Left colon (tissue), 2 donors: ENCODE measurements at regions not wholly inside any gene's neighbourhood (a gene's known extent, or its start where the extent isn't known, plus 50 kb on each side); places are given as distances from the start of the nearest gene placed in this dataset.
A peak's percentile ranks its signal among the peaks of the same experiment; 100 is the strongest.
"Not testable (repeated sequence)": the region's sequence is repeated elsewhere in the genome, so short reads cannot be mapped to it uniquely, and the experiment has no call there.

Source experiments
- ATAC-seq: fragments of 200-7000 bp; cut with Tn5 transposase; one replicate; pipeline ENCODE4 v1.9.1; 2020; ENCODE audit warnings: mild to moderate bottlenecking, moderate library complexity
- DNase-seq, 2 donors: peaks; one replicate each; pipeline ENCODE4 v3.0.0-alpha.2; 2020
- intact Hi-C, 2 donors: fragments of 100-400 bp; cut with DNase I in 1 of 2; cut with micrococcal nuclease in 1 of 2; formaldehyde crosslinking; loops; one replicate each; pipeline versions ENCODE4 v1.11.2 to v1.14.0; 2022; cut with DNase I, micrococcal nuclease
- donor health status: DM: no; HTN: no; CAD: no.
- donor health status: DM: yes; HTN: yes; CAD: no.

GRCh38 chr10:28429045-28429444, 103.9 kb upstream of the WAC start:
- ATAC-seq = peak; percentile 40
- DNase-seq = no peak
- intact Hi-C loops = no loop called here

GRCh38 chr10:28429573-28430216, 103.2 kb upstream of the WAC start:
- intact Hi-C loops = loop anchor here in 1 of 2 donors (10.0 kb wide), 1 partner anchor 195 kb away; no protein-coding TSS in a partner anchor
- ATAC-seq (no peak), DNase-seq (no peak)

GRCh38 chr10:28431139-28431538, 101.8 kb upstream of the WAC start:
- DNase-seq (no peak), ATAC-seq (no peak)
- intact Hi-C loops = loop anchor here in 1 of 2 donors (10.0 kb wide), 1 partner anchor 194 kb away; no protein-coding TSS in a partner anchor

- peak; percentile 94 for ATAC-seq
- intact Hi-C loops = loop anchor here in 1 of 2 donors (10.0 kb wide), 1 partner anchor 193 kb away; no protein-coding TSS in a partner anchor
- peak; percentile 38 to 46 for DNase-seq
These were observed 100.7 kb upstream of the WAC start for GRCh38 chr10:28432210-28432676.

- intact Hi-C loops = loop anchor here in 1 of 2 donors (10.0 kb wide), 1 partner anchor 191 kb away; no protein-coding TSS in a partner anchor
- ATAC-seq (no peak), DNase-seq (no peak)
These were observed 98.9 kb upstream of the WAC start for GRCh38 chr10:28434063-28434462.

GRCh38 chr10:28442403-28442802, 90.5 kb upstream of the WAC start:
- intact Hi-C loops = no loop called here

GRCh38 chr10:28444031-28444430, 88.9 kb upstream of the WAC start:
- ATAC-seq (no peak), DNase-seq (no peak)
- intact Hi-C loops = no loop called here

More at GRCh38 chr10:28442403-28442802, 90.5 kb upstream of the WAC start:
- no peak for ATAC-seq
- no peak for DNase-seq

GRCh38 chr10:28445516-28445915, 87.4 kb upstream of the WAC start:
- intact Hi-C loops = no loop called here
- no peak for DNase-seq
- ATAC-seq = no peak

- intact Hi-C loops = no loop called here
- DNase-seq (no peak), ATAC-seq (no peak)
These were observed 83.5 kb upstream of the WAC start for GRCh38 chr10:28449382-28449781.

GRCh38 chr10:28449926-28450325, 83.0 kb upstream of the WAC start:
- no peak for ATAC-seq
- intact Hi-C loops = no loop called here
- no peak for DNase-seq

- no peak for DNase-seq
- no peak for ATAC-seq
These were observed 79.0 kb upstream of the WAC start for GRCh38 chr10:28453926-28454325.

GRCh38 chr10:28457110-28457509, 75.8 kb upstream of the WAC start:
- no peak for ATAC-seq
- intact Hi-C loops = no loop called here

More at GRCh38 chr10:28453926-28454325, 79.0 kb upstream of the WAC start:
- intact Hi-C loops = no loop called here

GRCh38 chr10:28457873-28458272, 75.0 kb upstream of the WAC start:
- DNase-seq, intact Hi-C loops: not testable (repeated sequence)
- ATAC-seq = peak; percentile 60

More at GRCh38 chr10:28457110-28457509, 75.8 kb upstream of the WAC start:
- no peak for DNase-seq

- intact Hi-C loops = no loop called here
- DNase-seq = no peak
- ATAC-seq = no peak
These were observed 73.3 kb upstream of the WAC start for GRCh38 chr10:28459453-28460144.

- intact Hi-C loops = no loop called here
- ATAC-seq = no peak
- DNase-seq = no peak
These were observed 69.8 kb upstream of the WAC start for GRCh38 chr10:28463141-28463540.

GRCh38 chr10:28463676-28464395, 69.1 kb upstream of the WAC start:
- peak; percentile 86 for ATAC-seq

GRCh38 chr10:28467615-28468014, 65.3 kb upstream of the WAC start:
- intact Hi-C loops = no loop called here
- DNase-seq = no peak
- ATAC-seq = no peak

More at GRCh38 chr10:28463676-28464395, 69.1 kb upstream of the WAC start:
- DNase-seq = peak; percentile 28 to 60
- intact Hi-C loops = no loop called here

- ATAC-seq (no peak), DNase-seq (no peak)
- intact Hi-C loops = no loop called here
These were observed 64.0 kb upstream of the WAC start for GRCh38 chr10:28468707-28469483.
